CD14-positive monocyte (primary cell): ENCODE measurements at regions not wholly inside any gene's neighbourhood (a gene's known extent, or its start where the extent isn't known, plus 50 kb on each side); places are given as distances from the start of the nearest gene placed in this dataset.

ENCODE experiments used
- DNase-seq, 3 donors: peaks; one replicate each; pipeline ENCODE4 v3.0.0-alpha.2; 2011 to 2022
- H2AFZ ChIP-seq: 2 replicates; pipeline ENCODE4 v1.6.0; 2012; ENCODE audit warnings: mild to moderate bottlenecking, low read depth, low read length, inconsistent platforms; ENCODE audit not compliant: insufficient read depth, poor library complexity, severe bottlenecking
- H3K27ac ChIP-seq, 2 donors: 1 replicate in 1 of 2; 2 replicates in 1 of 2; pipeline ENCODE4 v1.5.1; 2012 to 2013; ENCODE audit warnings: low read length in 2 of 2, control low read depth in 1 of 2, inconsistent platforms in 1 of 2, low read depth in 1 of 2, mild to moderate bottlenecking in 1 of 2
- H3K27me3 ChIP-seq, 2 donors: one replicate each; pipeline versions ENCODE4 v1.6.0 to v1.6.1; 2011 to 2013; ENCODE audit warnings: low read length in 2 of 2; ENCODE audit not compliant: control insufficient read depth in 2 of 2, insufficient read depth in 2 of 2
- H3K36me3 ChIP-seq, 2 donors: replicated peaks in 1 of 2; 1 replicate in 1 of 2; 2 replicates in 1 of 2; pipeline versions ENCODE4 v1.5.1 to v1.6.1; 2012 to 2013; ENCODE audit warnings: low read length in 2 of 2, control low read depth in 1 of 2, inconsistent platforms in 1 of 2, mild to moderate bottlenecking in 1 of 2; ENCODE audit not compliant: insufficient read depth in 2 of 2, control insufficient read depth in 1 of 2
- H3K4me1 ChIP-seq, 2 donors: 1 replicate in 1 of 2; 2 replicates in 1 of 2; pipeline versions ENCODE4 v1.5.1 to v1.6.1; 2012 to 2013; ENCODE audit warnings: low read length in 2 of 2, control low read depth in 1 of 2, inconsistent platforms in 1 of 2, mild to moderate bottlenecking in 1 of 2, moderate library complexity in 1 of 2; ENCODE audit not compliant: insufficient read depth in 2 of 2, control insufficient read depth in 1 of 2
- H3K4me2 ChIP-seq: replicated peaks from 2 replicates; pipeline ENCODE3; 2012; ENCODE audit warnings: low read length, moderate library complexity, mild to moderate bottlenecking; ENCODE audit not compliant: poor library complexity, severe bottlenecking; ENCODE audit errors: extremely low read depth
- H3K4me3 ChIP-seq, 3 experiments: fragments of 200-600 bp in 1 of 3; sonication (generic) in 1 of 3; replicated peaks in 1 of 3; 1 replicate in 2 of 3; 2 replicates in 1 of 3; pipeline ENCODE4 v1.5.1; 2011 to 2013; ENCODE audit warnings: low read length in 3 of 3, mild to moderate bottlenecking in 3 of 3, control low read depth in 2 of 3, low read depth in 2 of 3, inconsistent platforms in 1 of 3, moderate library complexity in 1 of 3
- H3K79me2 ChIP-seq: 2 replicates; pipeline ENCODE4 v1.6.0; 2012; ENCODE audit warnings: mild to moderate bottlenecking, control low read depth, inconsistent platforms, low read length, moderate library complexity; ENCODE audit not compliant: insufficient read depth
- H3K9ac ChIP-seq: 2 replicates; pipeline ENCODE4 v1.6.0; 2017; ENCODE audit warnings: low read length, mild to moderate bottlenecking; ENCODE audit not compliant: insufficient read depth, poor library complexity, severe bottlenecking
- H3K9me3 ChIP-seq, 2 donors: replicated peaks in 1 of 2; 1 replicate in 1 of 2; 2 replicates in 1 of 2; pipeline versions ENCODE4 v1.5.1 to v1.6.1; 2012 to 2013; ENCODE audit warnings: low read length in 2 of 2, control low read depth in 1 of 2; ENCODE audit not compliant: control insufficient read depth in 1 of 2, insufficient read depth in 1 of 2
- H4K20me1 ChIP-seq: 2 replicates; pipeline ENCODE4 v1.6.0; 2012; ENCODE audit warnings: mild to moderate bottlenecking, low read length, control low read depth, moderate library complexity; ENCODE audit not compliant: insufficient read depth
- H3K27ac Mint-ChIP-seq, 7 donors: one replicate each; pipeline ENCODE4 v1.8.0; 2020; ENCODE audit warnings: mild to moderate bottlenecking in 7 of 7, mixed read lengths in 7 of 7, moderate library complexity in 6 of 7, inconsistent platforms in 2 of 7
- H3K27me3 Mint-ChIP-seq, 3 donors: one replicate each; pipeline ENCODE4 v1.8.0; 2021 to 2022; ENCODE audit warnings: low read depth in 3 of 3, mild to moderate bottlenecking in 3 of 3, mixed read lengths in 3 of 3, moderate library complexity in 3 of 3, inconsistent platforms in 1 of 3
- H3K36me3 Mint-ChIP-seq, 2 donors: one replicate each; pipeline ENCODE4 v1.8.0; 2020; ENCODE audit warnings: mixed read lengths in 2 of 2, inconsistent platforms in 1 of 2, mild to moderate bottlenecking in 1 of 2
- H3K4me1 Mint-ChIP-seq: one replicate; pipeline ENCODE4 v1.8.0; 2020; ENCODE audit warnings: mild to moderate bottlenecking, mixed read lengths
- H3K4me3 Mint-ChIP-seq, 2 donors: one replicate each; pipeline ENCODE4 v1.8.0; 2020; ENCODE audit warnings: mild to moderate bottlenecking in 2 of 2, mixed read lengths in 2 of 2, moderate library complexity in 1 of 2
- H3K9me3 Mint-ChIP-seq, 7 donors: one replicate each; pipeline ENCODE4 v1.8.0; 2020 to 2022; ENCODE audit warnings: mixed read lengths in 7 of 7, mild to moderate bottlenecking in 6 of 7, moderate library complexity in 6 of 7, inconsistent platforms in 2 of 7
- CTCF ChIP-seq: fragments of 200-600 bp; IDR thresholded peaks from one replicate; pipeline ENCODE4 v1.8.0; 2022; ENCODE audit warnings: antibody characterized with exemption, mild to moderate bottlenecking
- WGBS: methylation state at CpG from one replicate; pipeline ENCODE4 v1.1.5; 2013; ENCODE audit warnings: missing lambda C conversion rate; ENCODE audit not compliant: insufficient coverage; 5-methylcytosine and 5-hydroxymethylcytosine counted together
- intact Hi-C, 2 donors: fragments of 100-400 bp; cut with micrococcal nuclease; formaldehyde crosslinking; loops; one replicate each; pipeline versions ENCODE4 v1.15.0 to v1.15.1; 2023

GRCh38 chr2:153214337-153214736 lies 264.2 kb downstream of the RPRM start:
- Mint-ChIP-seq H3K4me1 (no peaks in the 10 kb centered on the region), H3K9me3 (peaks cover 0 to 2% (median 0%) of the 10 kb centered on the region in 7 donors), H3K27me3 (no peaks in the 10 kb centered on the region), H3K27ac (no peak overlapping the region), H3K36me3 (no peaks in the 10 kb centered on the region), H3K4me3 (no peak overlapping the region)
- Histone ChIP-seq H3K9me3 (no peaks in the 10 kb centered on the region), H2AFZ (no peak overlapping the region), H3K27me3 (no peaks in the 10 kb centered on the region), H3K27ac (no peak overlapping the region), H3K79me2 (no peaks in the 10 kb centered on the region), H3K4me2 (no peak overlapping the region), H4K20me1 (no peaks in the 10 kb centered on the region), H3K9ac (no peak overlapping the region), H3K36me3 (no peaks in the 10 kb centered on the region), H3K4me3 (no peak overlapping the region), H3K4me1 (no peaks in the 10 kb centered on the region)
- WGBS, result no CpG with 5 or more reads among the region's 1 CpG
- DNase-seq, result no peak
- TF ChIP-seq CTCF, result no peak
- intact Hi-C loops, result no loop called here

- H2AFZ ChIP-seq, result no peak overlapping the region
- no peak overlapping the region for H3K4me3 ChIP-seq
- no peaks in the 10 kb centered on the region for H3K4me1 ChIP-seq
- H3K27ac ChIP-seq, result no peak overlapping the region
- no peak overlapping the region for H3K9ac ChIP-seq
- H3K4me2 ChIP-seq, result no peak overlapping the region
- no peak overlapping the region for H3K4me3 Mint-ChIP-seq
- peaks cover 0 to 3% (median 0%) of the 10 kb centered on the region in 7 donors for H3K9me3 Mint-ChIP-seq
- no peaks in the 10 kb centered on the region for H3K36me3 ChIP-seq
- TF ChIP-seq CTCF, result no peak
- no peaks in the 10 kb centered on the region for H3K9me3 ChIP-seq
- H3K27ac Mint-ChIP-seq, result no peak overlapping the region
- H3K27me3 Mint-ChIP-seq, result no peaks in the 10 kb centered on the region
- intact Hi-C loops, result no loop called here
- DNase-seq, result no peak
- H3K36me3 Mint-ChIP-seq, result no peaks in the 10 kb centered on the region
- no peaks in the 10 kb centered on the region for H3K27me3 ChIP-seq
- H3K79me2 ChIP-seq, result no peaks in the 10 kb centered on the region
- H4K20me1 ChIP-seq, result no peaks in the 10 kb centered on the region
- no CpG with 5 or more reads among the region's 1 CpG for WGBS
- no peaks in the 10 kb centered on the region for H3K4me1 Mint-ChIP-seq
Observed at GRCh38 chr2:153213022-153213421, 265.5 kb downstream of the RPRM start.
